Adrenal gland (tissue), 9 donors: ENCODE measurements at regions not wholly inside any gene's neighbourhood (a gene's known extent, or its start where the extent isn't known, plus 50 kb on each side); places are given as distances from the start of the nearest gene placed in this dataset.

ENCODE experiments used
- DNase-seq, 7 donors: peaks; one replicate each; pipeline ENCODE4 v3.0.0-alpha.2; 2019 to 2020
- H3K27ac ChIP-seq, 5 donors: fragments of 200-600 bp; sonication (generic) in 4 of 5; 1 replicate in 3 of 5; 2 replicates in 2 of 5; pipeline versions ENCODE4 v1.5.1 to v1.8.0; 2016 to 2020; ENCODE audit warnings: mild to moderate bottlenecking in 1 of 5
- H3K27me3 ChIP-seq: fragments of 200-600 bp; 2 replicates; pipeline ENCODE4 v1.8.0; 2021
- H3K36me3 ChIP-seq, 2 donors: fragments of 200-600 bp; replicated peaks in 1 of 2; 1 replicate in 1 of 2; 2 replicates in 1 of 2; pipeline versions ENCODE4 v1.5.1 to v1.8.0; 2018 to 2022
- H3K4me1 ChIP-seq, 2 donors: fragments of 200-600 bp; replicated peaks in 1 of 2; 1 replicate in 1 of 2; 2 replicates in 1 of 2; pipeline versions ENCODE4 v1.5.1 to v1.8.0; 2018 to 2021
- H3K4me3 ChIP-seq, 4 donors: fragments of 200-600 bp; sonication (generic) in 3 of 4; one replicate each; pipeline ENCODE4 v1.5.1; 2016 to 2018
- H3K9me3 ChIP-seq, 3 donors: fragments of 200-600 bp; sonication (generic) in 1 of 3; replicated peaks in 1 of 3; 1 replicate in 2 of 3; 2 replicates in 1 of 3; pipeline versions ENCODE4 v1.5.1 to v1.8.0; 2016 to 2021
- POLR2A ChIP-seq, 2 donors: fragments of 450-650 bp; IDR thresholded peaks; one replicate each; pipeline ENCODE4 v1.6.1; 2017; ENCODE audit warnings: antibody characterized with exemption in 2 of 2, mild to moderate bottlenecking in 2 of 2, moderate library complexity in 1 of 2
- WGBS, 4 donors: extraction: QIAGEN DNeasy Blood & Tissue Kit in 2 of 4; methylation state at CpG; one replicate each; pipeline versions ENCODE4 v1.1.5 to v1.1.7; 2013 to 2017; 5-methylcytosine and 5-hydroxymethylcytosine counted together
- intact Hi-C, 2 donors: fragments of 100-400 bp; cut with DNase I; formaldehyde crosslinking; loops; one replicate each; pipeline versions ENCODE4 v1.14.1 to v1.15.0; 2022 to 2023
- TF ChIP-seq, protein P1 (sequence below), 6 experiments: fragments of 450-650 bp in 4 of 6; fragments of 200-600 bp in 2 of 6; sonication (generic) in 1 of 6; IDR thresholded peaks; 1 replicate in 5 of 6; 2 replicates in 1 of 6; pipeline versions ENCODE4 v1.5.1 to v1.8.0; 2016 to 2021; ENCODE audit warnings: antibody characterized with exemption in 6 of 6, mild to moderate bottlenecking in 2 of 6, moderate library complexity in 1 of 6
- donor health status: healthy with polysubstance abuse.
- donor health status: Bipolar disorder and iron deficiency.
- donor health status: DM: yes; HTN: yes; CAD: no.
- donor health status: DM: no; HTN: no; CAD: no.
- donor health status: DM: no; HTN: no; CAD: no.

DNA sequence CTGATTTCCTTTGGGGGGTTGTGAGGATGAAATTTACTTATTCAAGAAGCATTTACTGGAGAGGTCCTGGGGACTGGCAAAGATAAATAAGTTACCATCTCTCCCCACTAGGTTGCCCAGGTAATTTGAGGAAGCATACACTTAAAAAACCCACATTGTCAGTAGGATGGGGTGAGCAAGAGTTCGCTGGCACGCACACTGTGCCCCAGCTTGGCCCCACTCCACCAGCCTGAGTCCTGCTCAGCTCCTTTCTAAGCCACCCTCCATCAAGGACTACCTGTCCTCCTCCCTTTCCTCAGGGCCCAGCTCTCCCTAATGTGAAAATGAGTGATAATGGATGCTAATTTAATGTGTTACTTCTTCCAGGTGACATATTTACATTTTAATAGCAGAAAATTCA, 216.5 kb upstream of the PLET1 start:
- intact Hi-C loops = no loop called here
- H3K9me3 ChIP-seq = no peaks in the 10 kb centered on the region
- H3K27me3 ChIP-seq = no peaks in the 10 kb centered on the region
- H3K36me3 ChIP-seq = no peaks in the 10 kb centered on the region
- H3K4me3 ChIP-seq = no peak overlapping the region
- H3K4me1 ChIP-seq = no peaks in the 10 kb centered on the region
- H3K27ac ChIP-seq = no peak overlapping the region
- WGBS, 4 donors = 83 to 100% (median 90%) methylated on average over 2 of the region's 2 CpGs
- TF ChIP-seq, protein P1, sequence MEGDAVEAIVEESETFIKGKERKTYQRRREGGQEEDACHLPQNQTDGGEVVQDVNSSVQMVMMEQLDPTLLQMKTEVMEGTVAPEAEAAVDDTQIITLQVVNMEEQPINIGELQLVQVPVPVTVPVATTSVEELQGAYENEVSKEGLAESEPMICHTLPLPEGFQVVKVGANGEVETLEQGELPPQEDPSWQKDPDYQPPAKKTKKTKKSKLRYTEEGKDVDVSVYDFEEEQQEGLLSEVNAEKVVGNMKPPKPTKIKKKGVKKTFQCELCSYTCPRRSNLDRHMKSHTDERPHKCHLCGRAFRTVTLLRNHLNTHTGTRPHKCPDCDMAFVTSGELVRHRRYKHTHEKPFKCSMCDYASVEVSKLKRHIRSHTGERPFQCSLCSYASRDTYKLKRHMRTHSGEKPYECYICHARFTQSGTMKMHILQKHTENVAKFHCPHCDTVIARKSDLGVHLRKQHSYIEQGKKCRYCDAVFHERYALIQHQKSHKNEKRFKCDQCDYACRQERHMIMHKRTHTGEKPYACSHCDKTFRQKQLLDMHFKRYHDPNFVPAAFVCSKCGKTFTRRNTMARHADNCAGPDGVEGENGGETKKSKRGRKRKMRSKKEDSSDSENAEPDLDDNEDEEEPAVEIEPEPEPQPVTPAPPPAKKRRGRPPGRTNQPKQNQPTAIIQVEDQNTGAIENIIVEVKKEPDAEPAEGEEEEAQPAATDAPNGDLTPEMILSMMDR (IDR thresholded peaks at IDR 0.05) = no peak
- TF ChIP-seq POLR2A (IDR thresholded peaks at IDR 0.05) = no peak
- no peak for DNase-seq

DNA sequence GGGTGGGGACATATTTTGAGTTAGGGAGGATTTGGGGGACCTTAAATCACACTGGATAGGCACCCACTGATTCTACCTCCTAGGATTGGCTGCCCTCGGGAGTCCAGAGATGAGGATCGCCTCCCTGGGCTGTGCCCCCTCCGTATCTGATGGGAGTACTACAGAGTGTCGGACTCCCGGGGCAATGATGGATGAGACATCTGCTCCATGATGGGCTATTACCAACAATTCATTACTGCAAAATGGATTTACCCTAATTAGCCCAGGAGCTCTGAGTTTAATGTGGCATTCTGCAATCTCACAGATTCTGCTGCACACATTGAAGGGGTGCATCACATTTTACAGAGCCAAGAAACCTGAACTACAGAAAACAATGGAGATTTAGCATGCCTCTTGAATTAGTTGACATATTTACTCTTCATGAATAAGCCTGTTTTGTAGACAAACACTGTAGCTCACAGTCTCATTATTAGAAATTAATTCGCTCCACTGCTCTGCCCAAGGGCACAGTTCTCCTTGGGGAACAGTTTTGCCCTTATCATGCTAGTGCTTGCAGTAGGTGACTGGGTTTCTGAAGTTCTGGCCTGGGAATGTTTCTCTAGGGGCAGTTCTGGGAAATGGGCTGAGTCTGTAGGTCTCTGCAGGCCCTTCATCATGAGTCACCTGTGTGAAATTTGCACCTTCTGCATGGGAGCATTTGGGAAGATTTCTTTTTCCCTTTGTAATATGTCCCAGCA, 217.1 kb upstream of the PLET1 start:
- H3K4me3 ChIP-seq = no peak overlapping the region
- H3K4me1 ChIP-seq = no peaks in the 10 kb centered on the region
- no peak for DNase-seq
- intact Hi-C loops = no loop called here
- no peaks in the 10 kb centered on the region for H3K9me3 ChIP-seq
- no peaks in the 10 kb centered on the region for H3K27me3 ChIP-seq
- no peak overlapping the region for H3K27ac ChIP-seq
- 77 to 88% (median 80%) methylated on average over 6 of the region's 6 CpGs for WGBS, 4 donors
- no peaks in the 10 kb centered on the region for H3K36me3 ChIP-seq
- TF ChIP-seq, protein P1 (IDR thresholded peaks at IDR 0.05) = no peak
- TF ChIP-seq POLR2A (IDR thresholded peaks at IDR 0.05) = no peak

DNA sequence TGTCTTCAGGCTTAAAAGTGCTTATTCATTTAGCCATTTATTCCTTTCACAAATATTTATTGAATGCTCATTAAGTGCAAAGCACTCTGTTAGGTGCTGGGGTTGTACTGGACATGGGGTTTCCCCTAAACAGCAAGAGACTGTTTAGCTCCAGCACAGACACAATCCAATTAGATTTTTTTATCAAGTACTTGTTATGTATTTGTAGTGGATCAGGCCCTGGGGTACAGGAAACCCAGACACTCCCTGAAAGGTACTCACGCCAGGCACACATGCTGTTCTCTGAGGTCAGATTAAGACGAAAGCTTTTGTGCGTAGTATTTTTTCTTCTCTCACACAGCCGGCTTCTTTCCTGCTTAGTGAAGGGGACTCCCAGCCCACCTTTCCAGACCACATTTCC, 218.1 kb upstream of the PLET1 start:
- Histone ChIP-seq H3K4me1 (no peaks in the 10 kb centered on the region), H3K27me3 (no peaks in the 10 kb centered on the region), H3K36me3 (no peaks in the 10 kb centered on the region), H3K9me3 (no peaks in the 10 kb centered on the region), H3K27ac (no peak overlapping the region), H3K4me3 (no peak overlapping the region)
- intact Hi-C loops = no loop called here
- peak in 1 of 7 donors; percentile 74 for DNase-seq
- WGBS, 4 donors = 78 to 87% (median 81%) methylated on average over 4 of the region's 4 CpGs
- TF ChIP-seq, protein P1 (IDR thresholded peaks at IDR 0.05) = no peak
- no peak for TF ChIP-seq POLR2A (IDR thresholded peaks at IDR 0.05)

DNA sequence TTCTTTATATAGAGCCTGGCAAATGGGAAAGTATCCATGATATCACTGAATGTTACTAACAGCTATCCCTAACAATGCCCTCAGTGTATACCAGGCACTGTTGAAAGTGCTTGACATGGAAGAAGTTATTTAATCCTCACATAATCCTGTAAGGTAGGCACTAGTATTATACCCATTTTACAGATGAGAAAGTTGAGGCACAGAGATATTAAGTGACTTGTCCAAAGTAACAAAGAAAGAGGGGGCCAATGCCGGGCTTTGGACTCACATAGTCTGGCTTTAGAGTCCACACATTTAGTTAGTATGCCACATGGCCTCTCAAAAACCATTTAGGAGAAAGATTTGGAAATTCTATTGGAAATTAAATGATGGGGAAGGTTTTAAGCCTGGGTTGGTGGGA, 220.8 kb upstream of the PLET1 start:
- Histone ChIP-seq H3K36me3 (no peaks in the 10 kb centered on the region), H3K27ac (no peak overlapping the region), H3K27me3 (no peaks in the 10 kb centered on the region), H3K4me3 (no peak overlapping the region), H3K9me3 (no peaks in the 10 kb centered on the region), H3K4me1 (no peaks in the 10 kb centered on the region)
- TF ChIP-seq, protein P1 (IDR thresholded peaks at IDR 0.05) = no peak
- no peak for TF ChIP-seq POLR2A (IDR thresholded peaks at IDR 0.05)
- DNase-seq = no peak
- WGBS, 4 donors = 64 to 76% (median 71%) methylated on average over 1 of the region's 1 CpG
- intact Hi-C loops = no loop called here
